A673 (cell line): ENCODE measurements at regions not wholly inside any gene's neighbourhood (a gene's known extent, or its start where the extent isn't known, plus 50 kb on each side); places are given as distances from the start of the nearest gene placed in this dataset.

ENCODE experiments used
- BruUV-seq: library from RNA; stranded (reverse); fragments of 400-500 nt; replicated peaks from 2 replicates; lab custom pipeline; 2021; lab: Mats Ljungman, UMichigan
- CTCF ChIA-PET: fragments of 300-600 bp; sonication (Branson Sonifier 250); formaldehyde crosslinking; loops from one replicate; lab custom pipeline; 2022; ENCODE audit warnings: antibody characterized with exemption; lab: Charles Lee
- POLR2A ChIA-PET: fragments of 300-600 bp; sonication (Branson Sonifier 250); formaldehyde crosslinking; loops from one replicate; lab custom pipeline; 2022; ENCODE audit warnings: antibody characterized with exemption; ENCODE audit not compliant: low non-redundant PET; lab: Charles Lee
- DNase-seq: peaks from one replicate; pipeline ENCODE4 v3.0.0-alpha.2; 2015; ENCODE audit warnings: low spot score
- H3K27ac ChIP-seq: fragments of 200-600 bp; sonication (generic); 2 replicates; pipeline ENCODE4 v1.5.1; 2016; ENCODE audit warnings: mixed run types, low read depth, mild to moderate bottlenecking, mixed read lengths, antibody characterized with exemption, low read length; ENCODE audit not compliant: poor library complexity, severe bottlenecking
- H3K27me3 ChIP-seq: fragments of 200-600 bp; sonication (generic); replicated peaks from 2 replicates; pipeline ENCODE4 v1.6.1; 2017; ENCODE audit warnings: mixed run types, low read depth, mild to moderate bottlenecking, mixed read lengths, antibody characterized with exemption, low read length; ENCODE audit not compliant: insufficient read depth, poor library complexity
- H3K36me3 ChIP-seq: fragments of 200-600 bp; sonication (generic); 2 replicates; pipeline ENCODE4 v1.6.1; 2016; ENCODE audit warnings: mixed run types, mild to moderate bottlenecking, mixed read lengths, antibody characterized with exemption, low read length; ENCODE audit not compliant: insufficient read depth, poor library complexity, severe bottlenecking
- H3K4me1 ChIP-seq: fragments of 200-600 bp; sonication (generic); 2 replicates; pipeline ENCODE4 v1.6.1; 2017; ENCODE audit warnings: mixed run types, mild to moderate bottlenecking, mixed read lengths, antibody characterized with exemption, low read length; ENCODE audit not compliant: insufficient read depth, poor library complexity, severe bottlenecking
- H3K4me3 ChIP-seq: fragments of 200-600 bp; sonication (generic); 2 replicates; pipeline ENCODE4 v1.5.1; 2016; ENCODE audit warnings: low read depth, mixed run types, mild to moderate bottlenecking, mixed read lengths, low read length; ENCODE audit not compliant: poor library complexity, severe bottlenecking
- H3K9me3 ChIP-seq: fragments of 200-600 bp; sonication (generic); 2 replicates; pipeline ENCODE4 v1.6.1; 2016; ENCODE audit warnings: mixed run types, low read depth, mild to moderate bottlenecking, mixed read lengths, antibody characterized with exemption, low read length; ENCODE audit not compliant: poor library complexity, severe bottlenecking
- EZH2 ChIP-seq: fragments of 200-600 bp; sonication (generic); IDR thresholded peaks from 2 replicates; pipeline ENCODE4 v1.6.1; 2017; ENCODE audit warnings: borderline replicate concordance, low read depth, mild to moderate bottlenecking, mixed read lengths, antibody characterized with exemption, low read length; ENCODE audit not compliant: poor library complexity, severe bottlenecking
- intact Hi-C: fragments of 100-400 bp; cut with micrococcal nuclease; formaldehyde crosslinking; loops from one replicate; pipeline ENCODE4 v1.10.0; 2022; ENCODE audit not compliant: unreplicated experiment
- TF ChIP-seq, protein P1 (sequence below): fragments of 300-800, 200-600 bp; sonication (generic); conservative IDR thresholded peaks from 2 replicates; pipeline ENCODE4 v1.5.1; 2017; ENCODE audit warnings: low read depth, mild to moderate bottlenecking, antibody characterized with exemption, low read length, moderate library complexity, mixed read lengths

DNA sequence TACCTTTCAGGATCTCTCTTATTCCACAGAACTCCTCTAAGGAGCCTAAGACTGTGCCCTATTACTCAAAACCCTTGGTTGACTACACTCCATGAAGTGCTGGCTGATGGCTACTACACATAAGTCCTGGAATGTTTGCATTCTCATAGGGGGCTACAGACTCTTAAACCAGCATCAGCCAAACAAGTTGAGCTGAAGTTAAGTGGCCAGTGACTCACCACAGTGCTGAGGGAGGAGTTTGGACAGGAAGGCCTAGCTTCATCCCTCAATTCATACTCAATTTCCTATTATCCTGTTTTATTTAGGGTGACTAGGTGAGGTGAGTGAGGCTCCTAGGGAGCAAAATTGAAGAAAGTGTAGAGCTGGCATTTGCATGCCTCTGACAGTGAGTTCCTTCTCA is 246.7 kb downstream of the SMAD2 start:
- H3K4me3 ChIP-seq = no peak overlapping the region
- ChIA-PET POLR2A (interaction anchor here (0.9 kb wide), 1 partner anchor 124 kb away, joined by 4 read pairs; no protein-coding TSS in a partner anchor), CTCF (no interaction called here)
- no peak overlapping the region for H3K27ac ChIP-seq
- H3K4me1 ChIP-seq = no peaks in the 10 kb centered on the region
- no TSS peak for BruUV-seq
- TF ChIP-seq EZH2 = no peak
- TF ChIP-seq, protein P1, sequence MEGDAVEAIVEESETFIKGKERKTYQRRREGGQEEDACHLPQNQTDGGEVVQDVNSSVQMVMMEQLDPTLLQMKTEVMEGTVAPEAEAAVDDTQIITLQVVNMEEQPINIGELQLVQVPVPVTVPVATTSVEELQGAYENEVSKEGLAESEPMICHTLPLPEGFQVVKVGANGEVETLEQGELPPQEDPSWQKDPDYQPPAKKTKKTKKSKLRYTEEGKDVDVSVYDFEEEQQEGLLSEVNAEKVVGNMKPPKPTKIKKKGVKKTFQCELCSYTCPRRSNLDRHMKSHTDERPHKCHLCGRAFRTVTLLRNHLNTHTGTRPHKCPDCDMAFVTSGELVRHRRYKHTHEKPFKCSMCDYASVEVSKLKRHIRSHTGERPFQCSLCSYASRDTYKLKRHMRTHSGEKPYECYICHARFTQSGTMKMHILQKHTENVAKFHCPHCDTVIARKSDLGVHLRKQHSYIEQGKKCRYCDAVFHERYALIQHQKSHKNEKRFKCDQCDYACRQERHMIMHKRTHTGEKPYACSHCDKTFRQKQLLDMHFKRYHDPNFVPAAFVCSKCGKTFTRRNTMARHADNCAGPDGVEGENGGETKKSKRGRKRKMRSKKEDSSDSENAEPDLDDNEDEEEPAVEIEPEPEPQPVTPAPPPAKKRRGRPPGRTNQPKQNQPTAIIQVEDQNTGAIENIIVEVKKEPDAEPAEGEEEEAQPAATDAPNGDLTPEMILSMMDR = no peak
- DNase-seq = no peak
- no peaks in the 10 kb centered on the region for H3K36me3 ChIP-seq
- intact Hi-C loops = no loop called here
- no peaks in the 10 kb centered on the region for H3K9me3 ChIP-seq
- H3K27me3 ChIP-seq = peaks cover 7% of the 10 kb centered on the region

DNA sequence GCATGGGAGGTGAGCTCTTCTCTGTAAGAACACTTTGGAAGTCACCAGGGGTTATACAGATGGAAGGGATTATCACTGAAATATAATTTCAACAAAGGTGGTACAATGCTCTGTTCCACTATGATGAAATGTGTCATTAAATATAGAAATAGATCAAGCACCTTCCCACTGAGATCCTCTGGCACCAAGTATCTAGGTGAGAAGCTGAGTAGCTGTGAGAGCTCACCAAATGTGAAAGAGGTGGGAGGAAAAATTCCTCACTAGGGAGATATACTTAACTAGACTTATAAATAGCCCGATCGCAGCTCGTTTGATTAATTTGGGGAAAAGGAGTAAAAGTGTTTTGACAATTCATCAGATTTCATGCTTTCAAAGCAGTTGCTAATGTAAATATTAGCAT is 247.6 kb downstream of the SMAD2 start:
- Histone ChIP-seq H3K9me3 (no peaks in the 10 kb centered on the region), H3K27ac (no peak overlapping the region), H3K27me3 (peaks cover 5% of the 10 kb centered on the region), H3K4me1 (no peaks in the 10 kb centered on the region), H3K4me3 (no peak overlapping the region), H3K36me3 (no peaks in the 10 kb centered on the region)
- BruUV-seq = no TSS peak
- no peak for DNase-seq
- intact Hi-C loops = no loop called here
- TF ChIP-seq, protein P1 = no peak
- TF ChIP-seq EZH2 = no peak
- ChIA-PET POLR2A (no interaction called here), CTCF (no interaction called here)

DNA sequence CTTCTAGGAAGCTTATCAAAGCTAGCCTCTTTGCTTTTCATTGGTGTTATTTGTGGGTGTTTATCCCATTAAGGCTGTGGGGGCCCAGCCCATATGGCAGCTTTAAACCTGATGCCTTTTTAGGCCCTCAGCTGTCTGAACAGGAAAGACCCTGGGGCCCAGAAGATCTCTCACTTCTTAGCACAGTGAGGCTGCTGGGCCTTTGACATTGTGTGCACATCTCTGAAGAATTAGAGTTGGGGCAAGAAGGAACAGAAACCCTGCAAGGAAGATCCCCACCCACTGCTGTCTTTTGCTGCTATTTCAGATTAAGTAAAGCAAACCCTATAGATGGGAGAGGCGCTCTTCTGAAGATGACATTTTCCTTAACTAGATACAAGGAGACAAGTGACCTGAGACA is 250.0 kb downstream of the SMAD2 start:
- BruUV-seq = no TSS peak
- Histone ChIP-seq H3K4me3 (no peak overlapping the region), H3K27me3 (peaks cover 10% of the 10 kb centered on the region), H3K4me1 (no peaks in the 10 kb centered on the region), H3K27ac (no peak overlapping the region), H3K9me3 (no peaks in the 10 kb centered on the region), H3K36me3 (no peaks in the 10 kb centered on the region)
- TF ChIP-seq EZH2 = no peak
- TF ChIP-seq, protein P1 = no peak
- intact Hi-C loops = no loop called here
- POLR2A ChIA-PET = no interaction called here
- no peak for DNase-seq
- CTCF ChIA-PET = no interaction called here
